Cerebellar cortex (tissue), 1 donor: ENCODE measurements at regions not wholly inside any gene's neighbourhood (a gene's known extent, or its start where the extent isn't known, plus 50 kb on each side); places are given as distances from the start of the nearest gene placed in this dataset.
"Not testable (repeated sequence)": the region's sequence is repeated elsewhere in the genome, so short reads cannot be mapped to it uniquely, and the experiment has no call there.

Experiments used
- DNase-seq: peaks from one replicate; pipeline ENCODE4 v3.0.0-alpha.2; 2015; ENCODE audit warnings: low spot score

GRCh38 chr4:155592179-155592937 is 74.3 kb upstream of the GUCY1A1 start:
- DNase-seq = no peak

- DNase-seq = no peak
These were observed 74.9 kb upstream of the GUCY1A1 start for GRCh38 chr4:155591738-155592143.

- DNase-seq = no peak
These were observed 75.7 kb upstream of the GUCY1A1 start for GRCh38 chr4:155590796-155591585.

GRCh38 chr4:155588437-155588836 is 78.2 kb upstream of the GUCY1A1 start:
- DNase-seq = no peak

- DNase-seq = no peak
These were observed 78.9 kb upstream of the GUCY1A1 start for GRCh38 chr4:155587766-155588165.

- no peak for DNase-seq
These were observed 83.6 kb upstream of the GUCY1A1 start for GRCh38 chr4:155582971-155583437.

GRCh38 chr4:155582041-155582440 is 84.6 kb upstream of the GUCY1A1 start:
- DNase-seq = no peak

- DNase-seq = no peak
These were observed 87.8 kb upstream of the GUCY1A1 start for GRCh38 chr4:155578726-155579370.

GRCh38 chr4:155578219-155578618 is 88.4 kb upstream of the GUCY1A1 start:
- DNase-seq = no peak

GRCh38 chr4:155574329-155574728 is 92.3 kb upstream of the GUCY1A1 start:
- DNase-seq = not testable (repeated sequence)

GRCh38 chr4:155573126-155573525 is 93.5 kb upstream of the GUCY1A1 start:
- DNase-seq = no peak

GRCh38 chr4:155572106-155572703 is 94.4 kb upstream of the GUCY1A1 start:
- no peak for DNase-seq

- no peak for DNase-seq
These were observed 95.3 kb upstream of the GUCY1A1 start for GRCh38 chr4:155571184-155571944.

GRCh38 chr4:155570661-155571060 is 96.0 kb upstream of the GUCY1A1 start:
- DNase-seq = no peak

GRCh38 chr4:155569960-155570515 is 96.6 kb upstream of the GUCY1A1 start:
- DNase-seq = no peak

GRCh38 chr4:155569471-155569870 is 97.2 kb upstream of the GUCY1A1 start:
- DNase-seq = no peak

- no peak for DNase-seq
These were observed 97.9 kb upstream of the GUCY1A1 start for GRCh38 chr4:155568641-155569220.

GRCh38 chr4:155566354-155566753 is 100.3 kb upstream of the GUCY1A1 start:
- DNase-seq = no peak

GRCh38 chr4:155565776-155566175 is 100.9 kb upstream of the GUCY1A1 start:
- DNase-seq = no peak

GRCh38 chr4:155565330-155565729 is 101.3 kb upstream of the GUCY1A1 start:
- no peak for DNase-seq

GRCh38 chr4:155564880-155565279 is 101.8 kb upstream of the GUCY1A1 start:
- DNase-seq = no peak
